Hepatocyte (in vitro differentiated cells): ENCODE measurements at regions not wholly inside any gene's neighbourhood (a gene's known extent, or its start where the extent isn't known, plus 50 kb on each side); places are given as distances from the start of the nearest gene placed in this dataset.

Experiments used
- DNase-seq: peaks from one replicate; pipeline ENCODE4 v3.0.0-alpha.2; 2016; ENCODE audit warnings: low spot score
- H2AFZ ChIP-seq: fragments of 200-600 bp; sonication (generic); 2 replicates; pipeline ENCODE4 v1.6.0; 2016; ENCODE audit warnings: antibody characterized with exemption, mild to moderate bottlenecking
- H3K27ac ChIP-seq: fragments of 200-600 bp; sonication (generic); 2 replicates; pipeline ENCODE4 v1.5.1; 2016; ENCODE audit warnings: mild to moderate bottlenecking
- H3K27me3 ChIP-seq: fragments of 200-600 bp; sonication (generic); 2 replicates; pipeline ENCODE4 v1.6.1; 2016
- H3K36me3 ChIP-seq: fragments of 200-600 bp; sonication (generic); replicated peaks from 2 replicates; pipeline ENCODE4 v1.5.1; 2016; ENCODE audit warnings: low read depth; ENCODE audit not compliant: insufficient read depth
- H3K4me1 ChIP-seq: fragments of 200-600 bp; sonication (generic); 2 replicates; pipeline ENCODE4 v1.5.1; 2016; ENCODE audit warnings: mild to moderate bottlenecking, moderate library complexity; ENCODE audit not compliant: insufficient read depth
- H3K4me2 ChIP-seq: fragments of 200-600 bp; sonication (generic); 2 replicates; pipeline ENCODE4 v1.6.0; 2016
- H3K4me3 ChIP-seq: fragments of 200-600 bp; sonication (generic); 2 replicates; pipeline ENCODE4 v1.5.1; 2016; ENCODE audit warnings: mild to moderate bottlenecking
- H3K79me2 ChIP-seq: fragments of 200-600 bp; sonication (generic); 2 replicates; pipeline ENCODE4 v1.6.0; 2017; ENCODE audit warnings: mild to moderate bottlenecking
- H3K9me2 ChIP-seq: fragments of 200-600 bp; sonication (generic); replicated peaks from 2 replicates; pipeline ENCODE4 v1.6.0; 2017; ENCODE audit warnings: mild to moderate bottlenecking; ENCODE audit not compliant: insufficient read depth
- H3K9me3 ChIP-seq: fragments of 200-600 bp; sonication (generic); 2 replicates; pipeline ENCODE4 v1.5.1; 2016; ENCODE audit warnings: low read depth, mild to moderate bottlenecking
- H4K20me1 ChIP-seq: fragments of 200-600 bp; sonication (generic); 2 replicates; pipeline ENCODE4 v1.6.0; 2016; ENCODE audit warnings: mild to moderate bottlenecking; ENCODE audit not compliant: insufficient read depth, poor library complexity, severe bottlenecking
- EZH2 ChIP-seq: fragments of 200-600 bp; sonication (generic); IDR thresholded peaks from 2 replicates; pipeline ENCODE4 v1.6.1; 2016; ENCODE audit warnings: antibody characterized with exemption, mild to moderate bottlenecking, borderline replicate concordance
- EZH2phosphoT487 ChIP-seq: fragments of 200-600 bp; sonication (generic); IDR thresholded peaks from one replicate; pipeline ENCODE4 v1.6.1; 2018; ENCODE audit warnings: antibody characterized with exemption, mild to moderate bottlenecking, low read depth, moderate library complexity; ENCODE audit not compliant: unreplicated experiment, severe bottlenecking
- WGBS: methylation state at CpG from one replicate; pipeline ENCODE4 v1.1.6; 2016; ENCODE audit warnings: low lambda C conversion rate; ENCODE audit errors: missing lambda C conversion rate; 5-methylcytosine and 5-hydroxymethylcytosine counted together
- TF ChIP-seq, protein P1 (sequence below): fragments of 200-600 bp; sonication (generic); IDR thresholded peaks from 2 replicates; pipeline ENCODE4 v1.5.1; 2016; ENCODE audit warnings: antibody characterized with exemption, mild to moderate bottlenecking; ENCODE audit not compliant: poor library complexity

- no peaks in the 10 kb centered on the region for H3K4me1 ChIP-seq
- H3K9me2 ChIP-seq: no peaks in the 10 kb centered on the region
- H3K4me2 ChIP-seq: no peak overlapping the region
- no peaks in the 10 kb centered on the region for H3K36me3 ChIP-seq
- H2AFZ ChIP-seq: no peak overlapping the region
- no peak overlapping the region for H3K4me3 ChIP-seq
- H3K9me3 ChIP-seq: no peaks in the 10 kb centered on the region
- no peak for TF ChIP-seq EZH2phosphoT487
- TF ChIP-seq, protein P1, sequence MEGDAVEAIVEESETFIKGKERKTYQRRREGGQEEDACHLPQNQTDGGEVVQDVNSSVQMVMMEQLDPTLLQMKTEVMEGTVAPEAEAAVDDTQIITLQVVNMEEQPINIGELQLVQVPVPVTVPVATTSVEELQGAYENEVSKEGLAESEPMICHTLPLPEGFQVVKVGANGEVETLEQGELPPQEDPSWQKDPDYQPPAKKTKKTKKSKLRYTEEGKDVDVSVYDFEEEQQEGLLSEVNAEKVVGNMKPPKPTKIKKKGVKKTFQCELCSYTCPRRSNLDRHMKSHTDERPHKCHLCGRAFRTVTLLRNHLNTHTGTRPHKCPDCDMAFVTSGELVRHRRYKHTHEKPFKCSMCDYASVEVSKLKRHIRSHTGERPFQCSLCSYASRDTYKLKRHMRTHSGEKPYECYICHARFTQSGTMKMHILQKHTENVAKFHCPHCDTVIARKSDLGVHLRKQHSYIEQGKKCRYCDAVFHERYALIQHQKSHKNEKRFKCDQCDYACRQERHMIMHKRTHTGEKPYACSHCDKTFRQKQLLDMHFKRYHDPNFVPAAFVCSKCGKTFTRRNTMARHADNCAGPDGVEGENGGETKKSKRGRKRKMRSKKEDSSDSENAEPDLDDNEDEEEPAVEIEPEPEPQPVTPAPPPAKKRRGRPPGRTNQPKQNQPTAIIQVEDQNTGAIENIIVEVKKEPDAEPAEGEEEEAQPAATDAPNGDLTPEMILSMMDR: no peak
- TF ChIP-seq EZH2: no peak
- no peaks in the 10 kb centered on the region for H3K27me3 ChIP-seq
- no peaks in the 10 kb centered on the region for H3K79me2 ChIP-seq
- no peak for DNase-seq
- no peak overlapping the region for H3K27ac ChIP-seq
- no peaks in the 10 kb centered on the region for H4K20me1 ChIP-seq
Measured at GRCh38 chr9:25396828-25397227, 281.4 kb downstream of the TUSC1 start.

DNA sequence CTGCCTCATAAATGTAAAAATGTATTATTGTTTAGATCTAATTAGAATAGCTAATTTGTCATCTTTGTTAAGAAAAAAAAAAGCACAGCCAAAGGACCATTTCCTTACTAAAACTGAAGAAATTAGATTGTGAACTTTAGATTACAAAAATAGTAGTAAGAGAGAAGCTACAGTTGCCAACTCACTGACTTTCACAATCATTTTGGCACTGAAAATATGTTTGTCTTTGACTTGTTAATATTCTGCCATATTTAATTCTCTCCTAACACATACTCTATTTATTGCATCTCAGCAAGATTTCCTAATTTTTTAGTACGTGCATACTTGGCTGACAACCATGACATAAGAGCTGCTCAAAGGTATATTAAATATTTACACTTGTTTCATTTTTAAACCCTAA, 297.1 kb downstream of the TUSC1 start:
- DNase-seq: no peak
- Histone ChIP-seq H3K9me2 (peaks cover 4% of the 10 kb centered on the region), H3K27me3 (no peaks in the 10 kb centered on the region), H3K9me3 (no peaks in the 10 kb centered on the region), H3K36me3 (no peaks in the 10 kb centered on the region), H3K27ac (no peak overlapping the region), H3K4me2 (no peak overlapping the region), H3K79me2 (no peaks in the 10 kb centered on the region), H3K4me1 (no peaks in the 10 kb centered on the region), H2AFZ (no peak overlapping the region), H4K20me1 (no peaks in the 10 kb centered on the region), H3K4me3 (no peak overlapping the region)
- no peak for TF ChIP-seq EZH2
- TF ChIP-seq, protein P1: no peak
- TF ChIP-seq EZH2phosphoT487: no peak
- WGBS: 96% methylated on average over 1 of the region's 1 CpG

DNA sequence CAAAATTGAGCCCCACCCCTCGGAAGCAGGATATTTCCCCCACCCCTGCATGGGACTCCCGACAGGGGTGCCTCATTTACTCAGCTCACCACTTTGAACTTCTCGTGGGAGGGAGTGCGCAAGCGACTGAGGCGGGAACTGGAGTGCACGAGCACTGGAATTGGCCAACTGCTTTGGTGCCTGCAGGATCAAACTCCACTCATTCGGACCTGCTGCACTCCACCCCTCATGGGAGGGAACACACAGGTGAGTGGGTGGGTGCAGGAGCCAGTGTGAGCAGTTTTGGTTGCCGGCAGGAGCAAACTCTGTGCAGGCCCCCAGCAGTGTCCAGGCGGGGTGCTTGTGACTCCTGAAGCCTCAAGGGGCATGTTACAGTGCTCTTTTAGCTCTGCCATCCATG, 301.2 kb downstream of the TUSC1 start:
- Histone ChIP-seq H3K36me3 (no peaks in the 10 kb centered on the region), H3K4me3 (no peak overlapping the region), H3K27me3 (no peaks in the 10 kb centered on the region), H3K79me2 (no peaks in the 10 kb centered on the region), H2AFZ (no peak overlapping the region), H3K4me2 (no peak overlapping the region), H3K9me2 (no peaks in the 10 kb centered on the region), H3K9me3 (no peaks in the 10 kb centered on the region), H4K20me1 (no peaks in the 10 kb centered on the region), H3K27ac (no peak overlapping the region), H3K4me1 (no peaks in the 10 kb centered on the region)
- WGBS: 90% methylated on average over 9 of the region's 10 CpGs
- TF ChIP-seq EZH2phosphoT487 (no peak), EZH2 (no peak)
- TF ChIP-seq, protein P1: no peak
- DNase-seq: no peak

GRCh38 chr9:25374281-25374680, 304.0 kb downstream of the TUSC1 start:
- Histone ChIP-seq H3K36me3 (no peaks in the 10 kb centered on the region), H2AFZ (no peak overlapping the region)
- 89% methylated on average over 1 of the region's 1 CpG for WGBS

More at GRCh38 chr9:25374281-25374680, 304.0 kb downstream of the TUSC1 start:
- H3K27me3 ChIP-seq: no peaks in the 10 kb centered on the region
- H3K9me2 ChIP-seq: no peaks in the 10 kb centered on the region
- no peak overlapping the region for H3K4me2 ChIP-seq
- no peaks in the 10 kb centered on the region for H3K9me3 ChIP-seq
- H3K4me3 ChIP-seq: no peak overlapping the region
- H3K27ac ChIP-seq: no peak overlapping the region
- H4K20me1 ChIP-seq: no peaks in the 10 kb centered on the region
- no peaks in the 10 kb centered on the region for H3K79me2 ChIP-seq
- TF ChIP-seq, protein P1: no peak
- TF ChIP-seq EZH2 (no peak), EZH2phosphoT487 (no peak)
- no peak for DNase-seq
- no peaks in the 10 kb centered on the region for H3K4me1 ChIP-seq
